Adrenal gland (tissue), 5 donors: ENCODE measurements at regions not wholly inside any gene's neighbourhood (a gene's known extent, or its start where the extent isn't known, plus 50 kb on each side); places are given as distances from the start of the nearest gene placed in this dataset.

Experiments
- CTCF ChIP-seq, 6 experiments: fragments of 450-650 bp in 4 of 6; fragments of 200-600 bp in 2 of 6; sonication (generic) in 1 of 6; IDR thresholded peaks; 1 replicate in 5 of 6; 2 replicates in 1 of 6; pipeline versions ENCODE4 v1.5.1 to v1.8.0; 2016 to 2021; ENCODE audit warnings: antibody characterized with exemption in 6 of 6, mild to moderate bottlenecking in 2 of 6, moderate library complexity in 1 of 6
- POLR2A ChIP-seq, 2 donors: fragments of 450-650 bp; IDR thresholded peaks; one replicate each; pipeline ENCODE4 v1.6.1; 2017; ENCODE audit warnings: antibody characterized with exemption in 2 of 2, mild to moderate bottlenecking in 2 of 2, moderate library complexity in 1 of 2
- donor health status: DM: no; HTN: no; CAD: no.

- TF ChIP-seq CTCF (IDR thresholded peaks at IDR 0.05) (no peak), POLR2A (IDR thresholded peaks at IDR 0.05) (no peak)
These were observed 358.0 kb upstream of the POU1F1 start for GRCh38 chr3:87634426-87634825.
